A204.1 (cell line): ENCODE measurements at regions not wholly inside any gene's neighbourhood (a gene's known extent, or its start where the extent isn't known, plus 50 kb on each side); places are given as distances from the start of the nearest gene placed in this dataset.

ENCODE experiments used
- FAIRE-seq: peaks from 2 replicates; lab custom pipeline; 2012; peaks lifted over from hg19 to GRCh38; lab: Jason Lieb, UNC

DNA sequence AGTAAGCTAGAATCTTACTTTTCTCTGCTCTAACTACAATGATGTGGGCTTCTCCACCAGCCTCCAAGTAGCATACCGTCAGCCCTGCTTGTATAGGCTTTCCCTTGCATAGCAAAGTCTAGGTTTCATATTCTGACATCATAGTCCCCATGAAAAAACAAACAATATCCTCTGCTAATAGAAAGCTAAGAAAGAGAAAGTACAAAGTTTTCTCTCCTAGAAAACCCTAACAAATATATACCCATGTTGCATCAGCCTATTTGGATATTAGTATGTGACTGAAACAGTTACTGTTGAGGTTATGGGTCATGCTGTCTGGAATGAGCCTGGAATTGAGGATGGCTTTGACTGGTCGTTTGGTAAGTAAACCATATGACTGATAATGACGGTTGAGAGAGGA, 1696.0 kb downstream of the MAT2B start:
- no peak for FAIRE-seq

DNA sequence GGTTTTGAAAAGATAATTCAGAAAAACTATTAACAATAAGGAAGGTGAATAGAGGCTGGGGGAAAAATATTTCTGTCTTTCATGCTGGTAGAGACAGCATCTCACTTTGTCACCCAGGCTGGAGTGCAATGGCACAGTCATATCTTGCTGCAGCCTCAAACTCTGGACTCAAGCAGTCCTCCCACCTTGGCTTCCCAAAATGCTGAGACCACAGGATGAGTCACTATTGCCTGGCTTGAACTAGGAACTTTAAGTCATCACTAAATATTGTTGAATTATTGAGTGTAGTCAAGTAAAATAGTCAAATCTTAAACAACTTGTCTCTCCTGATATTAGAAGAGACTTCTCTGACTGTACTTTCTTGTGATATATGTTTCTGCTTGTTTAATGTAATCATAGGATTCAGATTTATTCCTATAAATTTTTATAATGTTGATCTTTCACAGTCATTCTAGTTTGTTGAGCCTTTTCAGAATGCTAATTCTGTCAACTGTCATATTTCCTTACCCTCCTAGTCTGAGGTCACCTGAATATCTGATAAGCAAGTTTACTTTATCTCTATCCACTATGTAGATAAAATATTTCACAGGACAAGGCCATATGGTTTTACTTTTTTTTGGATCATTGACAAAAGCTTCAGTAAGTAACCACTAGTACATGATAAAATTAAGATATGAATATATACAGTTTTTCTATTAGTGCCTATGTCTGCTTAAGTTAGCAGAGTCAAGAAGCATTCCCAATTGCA, 1696.5 kb downstream of the MAT2B start:
- FAIRE-seq: no peak

DNA sequence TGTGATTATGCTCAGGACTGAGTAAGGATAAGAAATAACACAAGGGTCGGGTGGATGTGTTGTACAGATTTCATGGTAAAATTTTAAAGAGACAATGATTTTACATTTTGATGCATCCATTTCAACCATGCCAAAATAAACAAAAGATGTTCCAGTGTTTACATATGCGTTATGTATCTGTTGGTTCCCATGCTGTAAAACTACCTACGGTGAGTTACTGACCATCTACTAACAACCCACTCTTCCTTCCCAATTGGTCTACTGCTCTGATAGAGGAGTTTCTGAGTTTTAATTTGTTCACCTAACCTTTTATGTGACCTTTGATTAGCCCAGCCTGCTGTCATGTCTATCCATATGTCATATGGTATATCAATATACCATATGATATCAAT, 1697.1 kb downstream of the MAT2B start:
- no peak for FAIRE-seq

DNA sequence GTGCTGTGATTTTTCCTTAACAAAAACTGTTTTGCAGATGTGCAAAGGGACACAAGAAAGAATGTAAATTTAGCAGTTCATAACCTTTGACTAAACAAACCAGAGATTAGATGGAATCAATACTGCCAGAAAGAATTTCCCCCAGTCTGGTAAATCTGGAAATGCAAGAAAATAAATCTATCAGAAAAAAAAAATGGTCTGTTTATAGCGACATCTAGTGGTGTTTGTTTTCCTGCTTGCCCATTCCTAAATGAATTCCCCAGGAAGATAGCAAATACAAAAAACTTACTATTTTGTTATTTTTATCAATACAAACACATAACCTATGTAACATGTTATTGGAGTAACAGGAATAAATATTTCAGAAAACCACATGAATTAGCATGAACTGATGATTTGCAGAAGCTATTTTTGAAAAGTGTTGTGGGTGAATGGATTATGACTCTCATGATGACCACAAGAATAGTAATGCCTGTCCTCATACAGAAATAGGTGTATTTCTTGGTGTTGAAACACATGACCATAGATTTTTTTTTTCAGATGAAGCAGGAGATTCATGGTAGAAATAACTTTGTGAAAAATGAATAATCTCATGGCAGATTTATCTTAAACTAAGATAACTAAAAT, 1703.8 kb downstream of the MAT2B start:
- FAIRE-seq: peak; percentile 95

DNA sequence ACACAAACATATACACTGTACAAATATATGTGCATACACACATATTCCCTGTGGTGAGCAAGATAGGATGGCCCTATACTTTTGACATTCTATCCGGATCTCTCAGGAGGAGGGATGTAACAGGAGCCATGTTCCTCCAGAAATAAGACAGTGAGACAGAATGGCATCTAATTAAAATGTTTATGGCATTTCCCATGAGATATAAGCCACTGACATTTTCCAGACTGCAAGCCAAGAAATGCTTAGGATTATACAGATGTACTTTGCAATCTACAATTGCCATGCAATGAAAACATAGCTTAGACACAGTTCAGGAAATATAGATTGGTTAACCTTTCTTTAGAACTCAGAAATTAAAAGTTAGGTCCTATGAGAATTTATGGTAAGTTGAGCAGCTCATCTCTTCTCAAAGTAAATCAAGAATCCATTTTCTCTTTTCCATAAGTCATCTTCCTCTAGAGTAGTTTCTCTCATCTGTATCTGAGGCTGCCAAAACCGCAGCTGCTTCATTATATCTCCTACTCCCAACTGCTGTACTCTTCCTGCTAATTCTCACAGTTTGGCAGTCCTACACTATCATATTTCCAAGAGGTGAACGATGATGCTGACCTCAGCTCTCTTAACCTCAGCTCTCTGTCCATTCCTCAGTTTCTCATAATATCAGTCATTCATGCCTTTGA, 1719.1 kb downstream of the MAT2B start:
- no peak for FAIRE-seq

DNA sequence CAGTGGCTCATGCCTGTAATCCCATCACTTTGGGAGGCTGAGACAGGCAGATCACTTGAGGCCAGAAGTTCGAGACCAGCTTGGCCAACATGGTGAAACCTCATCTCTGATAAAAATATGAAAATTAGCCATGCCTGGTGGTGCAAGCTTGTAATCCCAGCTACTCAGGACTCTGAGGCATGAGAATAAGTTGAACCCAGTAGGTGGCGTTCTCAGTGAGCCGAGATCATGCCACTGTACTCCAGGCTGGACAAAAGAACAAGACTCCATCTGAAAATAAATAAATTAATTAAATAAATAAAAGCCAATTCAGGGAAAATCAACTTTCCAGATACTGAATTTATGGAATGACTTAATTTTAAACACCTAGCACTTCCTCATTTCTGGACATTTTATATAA, 1722.1 kb downstream of the MAT2B start:
- FAIRE-seq: no peak

DNA sequence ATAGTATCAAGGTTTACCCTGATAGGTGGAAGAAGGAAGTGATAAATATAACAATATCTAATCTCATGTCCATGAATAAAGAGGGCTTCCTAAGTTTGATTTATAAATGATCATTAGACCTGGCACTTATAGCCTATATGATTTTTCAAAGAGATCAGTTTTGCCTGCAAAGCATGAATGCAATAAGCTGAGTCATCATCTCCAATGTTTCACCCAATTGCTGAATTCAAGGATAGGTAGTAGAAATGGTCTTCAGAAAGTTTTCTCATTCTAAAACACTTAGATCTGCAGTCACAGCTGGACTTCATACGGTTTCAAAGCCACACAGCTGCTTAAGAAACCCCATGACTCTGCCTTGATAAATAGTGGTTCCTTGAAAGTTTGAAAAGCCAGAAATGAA, 1722.8 kb downstream of the MAT2B start:
- FAIRE-seq: no peak

DNA sequence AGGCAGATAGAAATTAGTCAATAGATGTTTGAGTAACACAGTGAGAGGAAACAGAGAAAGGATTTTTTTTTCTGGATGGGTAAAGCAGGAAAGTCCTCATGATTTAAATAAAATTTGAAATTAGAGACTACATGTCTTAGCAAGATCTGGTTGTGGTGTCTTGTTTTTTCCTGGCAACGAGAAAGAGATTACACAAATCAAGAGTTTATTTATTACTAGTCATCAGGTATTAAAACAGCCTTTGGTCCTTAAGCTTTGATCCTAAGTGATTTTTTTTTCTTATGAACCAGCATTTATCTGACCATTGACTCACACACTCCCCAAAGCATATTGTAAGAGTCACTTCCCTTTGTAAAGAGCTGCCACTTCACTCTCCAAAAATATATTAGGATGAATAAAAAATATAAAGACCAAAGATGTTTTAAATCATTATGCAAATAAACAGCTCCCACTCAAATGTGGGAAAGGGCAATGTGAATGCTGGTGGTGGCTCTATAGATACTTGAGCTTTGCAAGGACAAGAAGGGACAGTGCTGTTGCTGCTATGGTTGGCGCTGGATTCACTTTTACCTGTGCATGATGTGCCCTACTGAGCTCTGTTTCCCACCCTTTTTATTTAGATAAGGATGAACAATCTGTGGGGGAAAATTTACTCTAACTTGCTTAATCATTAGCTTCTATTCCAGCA, 1726.5 kb downstream of the MAT2B start:
- FAIRE-seq: no peak

DNA sequence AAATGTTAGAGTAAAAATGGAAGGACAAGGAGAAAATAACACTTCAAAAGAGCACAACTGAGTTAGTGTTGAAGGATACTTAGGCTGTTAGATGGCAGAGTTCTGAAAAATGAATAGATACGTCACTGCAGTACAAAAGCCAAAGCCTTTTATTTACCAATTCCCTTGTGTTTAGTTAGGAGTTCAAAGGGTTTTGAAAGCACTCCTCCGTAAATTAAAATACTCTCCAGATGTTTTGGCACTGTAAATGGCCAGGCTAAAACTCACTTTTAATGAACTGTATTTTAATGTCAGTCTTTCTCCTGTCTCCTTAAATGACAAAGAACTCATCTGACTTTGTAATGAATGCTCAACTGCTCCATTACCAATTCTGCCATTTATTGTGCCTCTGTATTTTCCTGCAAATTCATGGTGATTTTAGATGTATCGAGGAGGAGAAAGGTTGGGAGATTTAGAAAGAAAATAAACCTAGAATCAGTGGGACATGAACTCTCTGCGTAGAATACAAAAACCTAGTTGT, 1727.2 kb downstream of the MAT2B start:
- FAIRE-seq: no peak

DNA sequence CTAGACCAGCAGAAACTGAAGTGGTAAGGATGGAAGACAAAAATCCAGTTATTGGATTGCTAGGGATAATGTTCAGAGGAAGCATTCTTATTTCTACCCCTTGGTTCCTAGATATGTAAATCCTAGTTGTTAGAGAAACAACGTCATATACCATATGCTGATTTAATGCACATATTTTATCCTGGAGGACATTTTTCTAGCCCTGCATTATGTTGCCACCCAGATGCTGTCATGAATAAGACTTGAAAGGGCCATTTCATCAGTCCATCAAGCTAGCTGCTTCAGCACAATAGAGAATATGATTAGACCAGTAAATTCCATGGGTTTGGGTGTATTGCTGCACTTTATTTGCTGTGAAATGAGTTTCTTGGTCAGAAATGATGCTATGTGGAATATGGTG, 1736.4 kb downstream of the MAT2B start:
- no peak for FAIRE-seq

DNA sequence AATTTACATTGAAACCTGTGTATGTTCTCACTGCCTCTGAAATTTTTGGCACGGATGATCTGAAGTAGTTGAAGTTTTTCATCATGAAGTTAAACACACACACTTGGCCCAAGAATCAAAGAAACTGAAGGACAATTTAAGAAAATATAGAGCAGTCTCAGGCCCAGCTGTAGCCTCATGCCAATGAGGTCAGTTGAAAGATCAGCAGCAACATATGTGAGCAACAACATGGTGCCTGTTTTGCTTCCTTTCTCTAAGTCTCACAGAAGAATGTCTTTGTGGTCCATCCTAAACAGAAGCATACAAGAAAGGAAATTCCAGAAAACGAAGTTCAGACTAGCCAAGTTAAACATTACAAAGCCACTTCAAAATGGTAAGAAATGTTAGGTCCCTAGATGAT, 1737.2 kb downstream of the MAT2B start:
- no peak for FAIRE-seq

DNA sequence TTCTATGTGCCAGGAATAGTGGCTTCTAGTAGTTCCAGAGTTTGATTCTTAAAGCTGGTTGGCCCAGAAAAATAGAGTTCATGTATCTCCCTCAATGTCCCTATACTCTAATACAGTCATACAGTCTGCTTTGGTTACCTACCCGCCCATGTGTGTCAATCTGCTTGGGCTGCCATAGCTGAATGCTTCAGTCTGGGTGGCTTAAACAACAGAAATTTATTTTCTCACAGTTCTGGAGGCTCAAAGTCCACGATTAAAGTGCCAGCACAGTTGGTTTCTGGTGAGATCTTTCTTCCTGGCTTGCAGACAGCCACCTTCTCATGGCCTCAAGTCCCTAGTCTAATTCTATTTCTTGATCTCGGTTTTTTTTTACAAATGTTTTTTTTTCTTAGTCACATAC, 1739.0 kb downstream of the MAT2B start:
- FAIRE-seq: no peak

DNA sequence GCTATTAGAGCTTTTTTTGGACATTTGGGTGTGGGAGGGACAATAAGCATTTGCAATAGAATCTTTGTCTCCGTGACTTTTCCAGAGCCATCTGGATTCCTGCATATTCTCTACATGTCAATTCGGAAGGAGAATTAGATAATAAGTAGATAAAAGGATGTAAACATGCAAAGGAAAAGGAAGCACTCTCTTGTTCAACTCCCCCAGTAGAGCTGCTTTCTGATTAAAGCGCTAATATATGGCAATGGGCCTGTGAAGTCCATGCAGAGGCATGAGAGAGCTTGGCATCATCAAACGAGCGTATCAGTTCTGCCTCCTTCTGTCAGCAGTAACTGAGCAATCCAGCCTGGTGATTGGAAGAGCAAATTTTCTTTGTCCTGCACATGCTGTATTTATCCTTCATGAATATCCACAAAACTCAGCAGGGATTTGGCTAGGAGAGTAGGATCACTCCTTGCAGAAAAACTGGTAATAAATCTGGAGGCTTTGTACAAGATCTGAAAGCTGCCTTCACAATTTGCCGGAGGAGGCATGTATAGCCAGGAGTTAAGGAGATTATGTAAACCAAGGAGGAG, 1752.9 kb downstream of the MAT2B start:
- no peak for FAIRE-seq

DNA sequence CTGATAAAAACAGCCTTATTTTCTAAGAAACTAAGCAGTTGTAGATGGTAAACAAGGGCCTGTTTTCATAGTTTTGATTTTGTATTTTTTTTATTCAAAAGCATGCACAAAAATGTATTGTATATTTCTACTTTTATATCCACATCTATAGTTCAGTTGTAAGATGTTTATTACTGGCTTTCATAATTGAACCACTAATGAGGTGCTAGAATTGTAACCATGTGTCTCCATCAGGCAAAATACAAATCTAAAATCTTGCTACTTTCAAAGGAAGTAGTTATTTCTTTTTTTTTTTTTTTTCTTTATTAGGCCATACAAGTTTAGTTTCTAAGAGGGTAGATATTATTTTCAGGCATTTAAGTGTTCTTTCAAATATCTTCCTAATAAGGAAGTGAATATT, 1755.0 kb downstream of the MAT2B start:
- no peak for FAIRE-seq

DNA sequence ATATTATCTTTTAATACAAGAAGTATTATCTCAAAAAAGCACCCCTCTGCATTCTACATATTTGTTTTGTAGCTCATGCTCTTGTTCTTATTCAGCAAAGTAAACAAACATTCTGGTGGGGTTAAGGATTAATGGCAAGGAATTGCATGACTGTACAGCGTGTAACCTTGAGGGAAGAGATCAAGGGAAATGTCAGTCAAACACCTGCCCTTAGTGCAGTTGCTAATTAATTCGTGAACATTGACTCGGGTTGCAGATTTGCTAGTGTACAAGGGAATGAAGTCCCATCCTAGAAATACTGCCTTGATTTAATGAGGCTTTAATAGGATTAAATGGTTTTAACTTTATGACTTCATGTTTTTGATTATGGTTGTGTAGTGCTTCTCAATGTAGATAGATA, 1758.1 kb downstream of the MAT2B start:
- no peak for FAIRE-seq

DNA sequence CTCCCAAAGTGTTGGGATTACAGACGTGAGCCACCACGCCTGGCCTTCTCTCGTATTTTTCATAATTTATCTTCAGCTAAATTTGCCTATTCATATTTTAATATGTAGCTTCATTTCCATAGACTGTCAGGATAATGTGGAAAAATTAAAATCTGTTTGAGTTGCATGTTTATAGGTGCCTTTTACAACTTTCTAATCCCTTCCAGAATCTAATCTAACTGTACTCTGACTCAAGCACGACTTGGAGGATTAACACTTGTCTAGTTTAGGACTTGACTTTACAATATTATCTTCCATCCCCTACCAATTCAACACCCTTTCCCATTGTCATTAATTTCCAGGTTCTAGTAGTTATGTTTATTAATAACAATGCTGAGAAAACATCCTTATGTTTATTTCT, 1761.5 kb downstream of the MAT2B start:
- FAIRE-seq: no peak

DNA sequence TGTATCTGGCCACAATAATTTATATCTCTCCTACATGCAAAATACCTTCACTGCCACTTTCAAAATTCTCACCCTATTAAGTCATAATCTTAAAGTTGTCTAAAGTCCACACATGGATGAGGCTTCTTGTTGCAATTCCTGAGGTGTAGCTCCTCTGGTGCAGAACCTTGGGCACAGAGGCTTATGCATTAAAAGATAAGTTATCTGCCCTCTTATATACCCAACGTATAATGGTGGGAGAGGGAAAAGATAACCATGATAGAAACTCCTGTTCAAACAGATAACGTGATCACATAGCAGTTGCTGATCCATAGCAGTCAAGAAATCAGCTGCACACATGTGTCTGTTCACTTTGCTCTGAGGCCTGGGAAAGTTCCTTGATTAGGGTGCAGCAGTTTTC, 1767.0 kb downstream of the MAT2B start:
- no peak for FAIRE-seq

DNA sequence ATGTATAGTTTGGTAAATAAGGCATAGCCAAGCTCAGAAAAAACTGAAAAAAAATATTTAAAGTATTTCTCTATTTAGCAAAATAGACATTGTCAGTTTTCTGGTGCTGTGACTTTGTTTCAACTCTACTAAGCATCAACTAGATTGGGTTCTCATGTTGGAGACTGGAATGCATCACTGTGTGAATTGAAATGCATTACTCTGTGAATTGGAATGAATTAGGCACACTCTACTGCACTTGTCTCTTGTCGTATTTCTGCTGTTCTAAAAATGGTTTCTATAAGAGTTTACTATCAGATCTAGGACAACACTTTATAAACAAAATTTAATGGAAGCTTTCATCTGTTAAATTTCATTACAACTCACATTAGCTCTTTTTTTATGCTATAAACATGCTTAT, 1772.2 kb downstream of the MAT2B start:
- FAIRE-seq: no peak

DNA sequence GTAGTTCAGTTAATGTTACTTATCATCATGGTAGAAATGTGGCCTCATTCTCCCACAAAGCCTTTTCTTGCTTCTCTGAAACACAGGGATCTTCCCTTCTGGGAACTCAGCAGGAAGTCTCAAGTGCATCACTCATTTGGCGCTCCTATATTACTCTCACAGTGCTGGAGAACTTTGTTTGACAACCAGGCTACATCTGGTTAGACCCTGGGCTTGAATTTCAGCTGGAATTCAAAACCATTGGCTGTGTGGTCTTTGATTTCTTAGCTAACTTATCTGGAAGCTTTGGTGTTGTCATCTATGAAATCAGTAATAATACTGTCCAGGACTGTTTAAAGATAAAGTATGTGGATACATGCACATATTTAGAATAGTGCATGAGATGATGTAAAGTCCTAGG, 1777.1 kb downstream of the MAT2B start:
- FAIRE-seq: no peak

DNA sequence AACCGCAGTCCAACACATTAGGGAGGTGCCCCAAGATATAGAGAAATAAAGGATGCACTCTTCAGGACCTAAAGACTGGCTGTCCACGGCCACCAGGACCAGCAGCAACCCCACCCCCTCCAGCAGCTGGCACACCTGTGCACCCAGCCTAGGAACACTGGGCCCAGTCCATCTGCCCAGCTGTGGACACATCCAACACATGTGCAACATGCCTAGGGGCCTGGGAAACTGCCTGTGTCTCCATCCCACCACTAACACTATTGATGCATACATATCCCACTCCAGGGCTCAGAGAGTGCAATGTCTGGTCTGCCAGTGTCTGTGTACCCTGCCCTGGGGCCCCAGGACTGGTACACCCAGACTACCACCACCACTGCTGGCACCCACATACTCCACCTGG, 1781.3 kb downstream of the MAT2B start:
- FAIRE-seq: no peak

DNA sequence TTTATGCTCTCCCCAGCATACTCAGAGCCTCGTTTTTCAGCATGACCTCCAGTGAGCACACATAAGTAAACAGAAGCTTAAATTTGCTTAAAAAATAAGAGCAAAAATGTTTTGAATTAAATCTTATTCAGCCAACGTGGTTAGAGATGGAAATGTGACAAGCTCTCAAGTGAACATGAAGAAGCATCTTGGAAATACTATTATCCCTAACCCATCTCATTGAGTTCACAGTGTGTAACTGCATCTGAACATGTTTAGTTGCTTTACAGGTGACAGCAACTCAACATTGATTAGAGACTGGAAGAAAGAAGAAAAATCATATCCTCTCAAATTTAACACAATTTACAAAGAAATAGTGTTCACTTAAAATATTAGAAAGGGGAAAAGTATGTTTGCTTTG, 1785.1 kb downstream of the MAT2B start:
- FAIRE-seq: no peak

DNA sequence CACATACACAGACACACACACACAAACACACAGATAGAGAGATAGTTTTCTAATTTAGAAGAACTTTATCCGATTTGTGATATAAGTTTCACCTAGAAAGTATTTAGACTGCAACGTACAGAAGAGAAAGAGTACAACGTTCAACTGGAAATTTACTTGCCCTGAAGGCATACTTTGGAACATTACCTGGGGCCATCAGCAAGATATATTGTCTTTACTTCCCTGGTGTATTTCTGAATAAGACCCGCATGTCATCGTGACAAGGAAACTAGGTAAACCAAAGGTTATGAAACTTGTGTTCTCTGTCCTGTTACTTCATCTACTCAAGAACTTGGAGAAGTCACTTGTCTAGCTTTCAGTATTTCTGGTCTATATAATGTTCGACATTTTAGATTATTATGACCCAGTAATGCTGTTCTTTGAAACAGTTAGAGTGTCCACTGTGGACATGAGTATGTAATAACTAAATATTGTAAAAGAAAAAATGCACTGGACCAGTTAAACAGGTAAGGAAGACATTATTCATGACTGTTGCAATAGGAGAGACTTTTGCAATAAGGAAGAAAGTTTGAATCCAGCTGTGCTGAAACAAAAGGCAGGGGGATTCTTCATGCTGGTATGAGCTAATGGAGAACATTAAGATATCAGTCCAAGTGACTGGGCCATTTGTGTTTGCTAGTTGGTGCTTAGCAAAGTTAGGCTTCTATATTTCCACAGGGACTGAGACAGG, 1791.1 kb downstream of the MAT2B start:
- no peak for FAIRE-seq
